BLaER1 (cell line): ENCODE measurements at regions not wholly inside any gene's neighbourhood (a gene's known extent, or its start where the extent isn't known, plus 50 kb on each side); places are given as distances from the start of the nearest gene placed in this dataset.

Experiments used
- H3K27ac ChIP-seq: shearing (Covaris generic); formaldehyde crosslinking; 2 replicates; pipeline ENCODE4 v1.8.1; 2022
- H3K27me3 ChIP-seq: shearing (Covaris generic); formaldehyde crosslinking; 2 replicates; pipeline ENCODE4 v1.8.1; 2022
- H3K36me3 ChIP-seq: shearing (Covaris generic); formaldehyde crosslinking; 2 replicates; pipeline ENCODE4 v1.8.1; 2022
- H3K4me1 ChIP-seq: shearing (Covaris generic); formaldehyde crosslinking; 2 replicates; pipeline ENCODE4 v1.8.1; 2022
- H3K4me2 ChIP-seq: shearing (Covaris generic); formaldehyde crosslinking; 2 replicates; pipeline ENCODE4 v1.8.1; 2022
- H3K4me3 ChIP-seq: shearing (Covaris generic); formaldehyde crosslinking; 2 replicates; pipeline ENCODE4 v1.8.1; 2022
- H3K9ac ChIP-seq: shearing (Covaris generic); formaldehyde crosslinking; 2 replicates; pipeline ENCODE4 v1.8.1; 2022
- H3K9me3 ChIP-seq: shearing (Covaris generic); formaldehyde crosslinking; 2 replicates; pipeline ENCODE4 v1.8.1; 2022
- H4K20me1 ChIP-seq: shearing (Covaris generic); formaldehyde crosslinking; 2 replicates; pipeline ENCODE4 v1.8.1; 2022
- Cebpa-rat ChIP-seq: shearing (Covaris generic); IDR thresholded peaks from 2 replicates; pipeline ENCODE4 v1.8.1; 2022

DNA sequence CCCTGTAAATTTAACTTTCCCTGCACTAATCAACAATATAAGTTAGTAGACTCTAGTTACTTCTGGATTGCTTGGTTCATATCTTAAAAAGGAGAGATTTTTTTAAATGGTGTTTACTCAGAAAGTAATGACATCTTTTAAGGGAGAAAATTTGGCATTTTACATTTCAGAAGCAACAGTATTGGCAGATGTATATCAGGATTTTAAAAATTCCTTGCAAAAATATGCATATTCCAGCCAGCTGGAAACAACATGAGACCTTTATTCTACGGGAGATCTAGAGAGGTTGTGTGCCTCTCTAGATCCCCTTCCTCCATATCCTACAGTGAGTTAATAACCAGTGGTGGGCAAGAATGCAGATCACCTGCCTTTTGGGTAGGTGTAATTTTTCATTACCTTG lies 848.2 kb downstream of the USP25 start:
- no peaks in the 10 kb centered on the region for H3K36me3 ChIP-seq
- H3K27me3 ChIP-seq, result no peaks in the 10 kb centered on the region
- H4K20me1 ChIP-seq, result no peaks in the 10 kb centered on the region
- no peak overlapping the region for H3K4me2 ChIP-seq
- H3K4me1 ChIP-seq, result no peaks in the 10 kb centered on the region
- no peak for TF ChIP-seq Cebpa-rat
- H3K27ac ChIP-seq, result no peak overlapping the region
- H3K4me3 ChIP-seq, result no peak overlapping the region
- no peaks in the 10 kb centered on the region for H3K9me3 ChIP-seq
- no peak overlapping the region for H3K9ac ChIP-seq

DNA sequence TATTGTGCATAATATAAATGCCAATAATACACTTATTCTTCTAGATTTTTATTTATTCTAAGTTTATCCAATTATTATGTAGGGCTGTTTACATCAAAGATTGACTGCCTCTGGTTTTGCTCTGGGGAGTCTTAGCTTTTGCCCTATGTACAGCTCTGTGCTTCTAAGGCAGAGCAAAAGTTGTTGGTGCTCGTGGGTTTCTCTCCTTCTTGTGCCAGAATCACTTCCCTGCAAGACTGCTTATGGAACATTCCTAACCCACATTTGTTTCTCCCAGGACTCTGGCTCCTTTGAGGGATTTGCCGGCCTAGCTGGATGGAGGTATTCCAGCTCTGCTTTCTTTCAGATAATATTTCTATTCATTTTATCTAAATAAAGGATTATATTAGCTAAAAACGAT lies 849.1 kb downstream of the USP25 start:
- H4K20me1 ChIP-seq, result no peaks in the 10 kb centered on the region
- no peak for TF ChIP-seq Cebpa-rat

DNA sequence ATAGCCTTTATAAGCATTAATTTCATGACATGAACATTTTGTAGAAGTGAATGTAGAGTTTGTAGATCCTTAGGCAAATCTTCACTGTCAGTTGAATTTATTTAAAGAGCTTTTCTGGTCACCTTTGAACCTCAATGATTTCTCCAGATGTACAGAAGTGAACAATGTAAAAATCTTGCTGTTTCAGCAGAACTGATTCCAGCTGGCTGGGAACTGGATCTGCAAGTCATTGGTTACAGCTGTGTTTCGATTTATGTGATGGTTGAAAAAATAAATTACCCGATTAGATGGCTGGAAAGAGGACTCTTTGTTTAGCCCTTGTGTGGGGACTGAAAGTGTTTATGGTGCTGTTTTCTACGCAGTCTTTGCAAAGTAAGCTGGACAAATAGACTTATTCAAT lies 849.8 kb downstream of the USP25 start:
- H3K4me3 ChIP-seq, result no peak overlapping the region
- H3K9me3 ChIP-seq, result no peaks in the 10 kb centered on the region
- H3K4me1 ChIP-seq, result no peaks in the 10 kb centered on the region
- no peaks in the 10 kb centered on the region for H3K27me3 ChIP-seq
- H3K27ac ChIP-seq, result no peak overlapping the region
- no peaks in the 10 kb centered on the region for H3K36me3 ChIP-seq
- H3K9ac ChIP-seq, result no peak overlapping the region
- no peaks in the 10 kb centered on the region for H4K20me1 ChIP-seq
- no peak overlapping the region for H3K4me2 ChIP-seq
- TF ChIP-seq Cebpa-rat, result no peak

More for the DNA sequence above, 849.1 kb downstream of the USP25 start:
- Histone ChIP-seq H3K27ac (no peak overlapping the region), H3K9ac (no peak overlapping the region), H3K9me3 (no peaks in the 10 kb centered on the region), H3K4me2 (no peak overlapping the region), H3K36me3 (no peaks in the 10 kb centered on the region), H3K4me1 (no peaks in the 10 kb centered on the region), H3K4me3 (no peak overlapping the region), H3K27me3 (no peaks in the 10 kb centered on the region)

DNA sequence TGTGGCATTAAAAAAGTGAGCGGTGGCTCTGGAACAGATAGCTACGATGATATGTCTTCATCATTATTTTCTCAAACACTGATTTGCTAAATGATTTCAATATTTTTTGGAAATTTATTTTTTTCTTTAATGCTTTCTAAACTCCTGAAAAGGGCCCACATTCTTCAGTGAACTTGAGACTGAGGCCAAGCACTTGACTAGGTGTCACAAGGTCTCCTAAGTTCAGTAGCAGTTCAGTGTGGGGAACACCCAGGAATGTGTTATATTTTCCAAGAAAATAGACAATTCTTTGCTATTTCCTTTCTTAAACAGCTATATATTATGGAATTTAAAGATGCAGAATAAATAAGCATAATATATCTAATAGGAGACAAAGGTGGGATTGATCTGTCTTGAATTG lies 850.9 kb downstream of the USP25 start:
- Histone ChIP-seq H3K27ac (no peak overlapping the region), H3K9me3 (no peaks in the 10 kb centered on the region), H3K4me2 (no peak overlapping the region), H3K27me3 (no peaks in the 10 kb centered on the region), H4K20me1 (no peaks in the 10 kb centered on the region), H3K36me3 (no peaks in the 10 kb centered on the region), H3K4me1 (no peaks in the 10 kb centered on the region), H3K4me3 (no peak overlapping the region), H3K9ac (no peak overlapping the region)
- TF ChIP-seq Cebpa-rat, result no peak

DNA sequence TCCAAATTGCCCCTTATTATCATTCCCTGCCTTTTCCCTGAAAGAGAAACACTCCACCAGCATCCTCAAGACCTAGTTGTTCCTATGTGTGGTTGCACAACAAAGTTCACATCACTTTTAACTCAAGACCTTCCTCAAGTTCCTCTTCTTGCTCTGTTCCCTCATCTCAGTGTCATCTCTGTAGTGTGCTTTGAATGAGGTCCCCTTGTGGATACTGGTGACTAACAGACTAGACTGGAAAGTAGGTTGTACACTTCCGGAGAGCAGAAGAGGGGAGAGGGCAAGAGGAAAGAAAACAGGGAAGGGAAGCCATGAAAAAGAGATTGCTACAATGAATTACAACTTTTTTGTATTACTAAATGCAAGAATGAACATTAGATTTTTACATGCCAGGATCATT lies 853.8 kb downstream of the USP25 start:
- no peak overlapping the region for H3K4me2 ChIP-seq

DNA sequence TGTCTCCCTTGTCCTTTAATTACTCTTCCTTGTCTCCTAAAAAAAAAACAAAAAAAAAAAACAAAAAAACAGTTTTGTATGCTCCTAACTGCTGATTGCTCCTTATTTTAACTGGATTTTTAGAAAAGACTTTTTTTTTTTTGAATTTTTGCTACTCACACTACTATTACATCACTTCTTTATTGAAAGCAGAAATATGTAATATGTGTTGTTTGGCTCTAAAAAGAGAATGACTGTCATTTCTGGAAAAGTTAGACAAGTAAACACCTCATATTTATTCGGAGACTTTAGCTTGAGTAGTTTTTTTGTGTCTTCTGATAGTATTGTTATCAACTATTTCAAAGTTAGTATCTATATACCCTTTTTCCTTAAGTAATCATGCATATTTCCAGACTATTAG lies 855.0 kb downstream of the USP25 start:
- H4K20me1 ChIP-seq, result no peaks in the 10 kb centered on the region
- H3K9me3 ChIP-seq, result no peaks in the 10 kb centered on the region
- no peak overlapping the region for H3K4me2 ChIP-seq
- H3K27ac ChIP-seq, result no peak overlapping the region
- H3K4me3 ChIP-seq, result no peak overlapping the region
- TF ChIP-seq Cebpa-rat, result no peak
- H3K9ac ChIP-seq, result no peak overlapping the region
- no peaks in the 10 kb centered on the region for H3K36me3 ChIP-seq
- no peaks in the 10 kb centered on the region for H3K27me3 ChIP-seq
- H3K4me1 ChIP-seq, result no peaks in the 10 kb centered on the region

More for the DNA sequence above, 853.8 kb downstream of the USP25 start:
- no peaks in the 10 kb centered on the region for H3K27me3 ChIP-seq
- no peaks in the 10 kb centered on the region for H4K20me1 ChIP-seq
- H3K36me3 ChIP-seq, result no peaks in the 10 kb centered on the region
- no peaks in the 10 kb centered on the region for H3K9me3 ChIP-seq
- TF ChIP-seq Cebpa-rat, result no peak
- no peak overlapping the region for H3K27ac ChIP-seq
- no peak overlapping the region for H3K9ac ChIP-seq
- H3K4me1 ChIP-seq, result no peaks in the 10 kb centered on the region
- no peak overlapping the region for H3K4me3 ChIP-seq

DNA sequence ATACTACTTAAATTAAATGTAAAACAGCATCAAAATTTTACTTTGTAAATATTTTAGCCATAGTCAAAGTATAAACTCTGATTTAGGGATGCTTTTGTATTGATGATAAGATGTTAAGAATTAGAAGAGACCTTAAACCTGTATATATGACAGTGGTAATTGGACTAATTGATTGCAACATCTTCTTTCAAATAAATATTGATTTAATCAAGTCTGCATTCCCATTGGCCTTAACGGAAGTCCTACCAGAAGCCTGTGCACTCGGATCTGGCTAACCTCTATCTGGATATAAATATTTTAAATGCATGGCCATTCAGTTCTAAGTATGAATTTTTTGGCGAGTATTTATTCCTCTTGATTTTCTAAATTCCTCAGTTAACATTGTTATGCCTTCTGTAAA lies 856.1 kb downstream of the USP25 start:
- Histone ChIP-seq H3K4me2 (no peak overlapping the region), H3K9ac (no peak overlapping the region), H3K36me3 (no peaks in the 10 kb centered on the region), H3K27me3 (no peaks in the 10 kb centered on the region), H4K20me1 (no peaks in the 10 kb centered on the region), H3K27ac (no peak overlapping the region), H3K4me1 (no peaks in the 10 kb centered on the region), H3K9me3 (no peaks in the 10 kb centered on the region), H3K4me3 (no peak overlapping the region)
- TF ChIP-seq Cebpa-rat, result no peak

DNA sequence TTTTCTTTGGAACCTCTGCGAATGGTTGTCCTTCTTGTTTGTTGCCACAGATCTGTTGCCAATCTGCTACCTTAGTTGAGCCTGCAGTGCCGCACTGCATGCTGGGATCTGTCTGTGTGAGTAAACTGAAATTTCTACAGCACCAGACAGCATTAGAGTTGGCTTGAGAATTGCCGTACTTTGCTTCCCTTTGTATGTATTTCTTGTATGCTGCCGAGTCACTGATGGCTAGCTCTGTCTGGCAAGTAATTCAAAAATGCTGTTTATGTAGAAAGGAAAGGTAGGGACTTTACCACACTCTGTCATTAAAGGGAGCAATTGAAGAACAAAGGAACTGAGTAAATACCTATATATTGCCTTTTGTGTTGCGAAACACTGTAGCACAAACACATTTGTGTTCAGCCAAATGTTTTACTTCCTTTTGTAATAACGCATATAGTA lies 857.4 kb downstream of the USP25 start:
- no peak; the same call in 1 of the 2 replicates for TF ChIP-seq Cebpa-rat
- H3K4me3 ChIP-seq, result no peak overlapping the region
- no peak overlapping the region for H3K4me2 ChIP-seq
- H3K9me3 ChIP-seq, result no peaks in the 10 kb centered on the region
- no peak overlapping the region for H3K27ac ChIP-seq
- no peaks in the 10 kb centered on the region for H3K36me3 ChIP-seq
- no peaks in the 10 kb centered on the region for H3K27me3 ChIP-seq
- H4K20me1 ChIP-seq, result no peaks in the 10 kb centered on the region
- no peak overlapping the region for H3K9ac ChIP-seq
- no peaks in the 10 kb centered on the region for H3K4me1 ChIP-seq

DNA sequence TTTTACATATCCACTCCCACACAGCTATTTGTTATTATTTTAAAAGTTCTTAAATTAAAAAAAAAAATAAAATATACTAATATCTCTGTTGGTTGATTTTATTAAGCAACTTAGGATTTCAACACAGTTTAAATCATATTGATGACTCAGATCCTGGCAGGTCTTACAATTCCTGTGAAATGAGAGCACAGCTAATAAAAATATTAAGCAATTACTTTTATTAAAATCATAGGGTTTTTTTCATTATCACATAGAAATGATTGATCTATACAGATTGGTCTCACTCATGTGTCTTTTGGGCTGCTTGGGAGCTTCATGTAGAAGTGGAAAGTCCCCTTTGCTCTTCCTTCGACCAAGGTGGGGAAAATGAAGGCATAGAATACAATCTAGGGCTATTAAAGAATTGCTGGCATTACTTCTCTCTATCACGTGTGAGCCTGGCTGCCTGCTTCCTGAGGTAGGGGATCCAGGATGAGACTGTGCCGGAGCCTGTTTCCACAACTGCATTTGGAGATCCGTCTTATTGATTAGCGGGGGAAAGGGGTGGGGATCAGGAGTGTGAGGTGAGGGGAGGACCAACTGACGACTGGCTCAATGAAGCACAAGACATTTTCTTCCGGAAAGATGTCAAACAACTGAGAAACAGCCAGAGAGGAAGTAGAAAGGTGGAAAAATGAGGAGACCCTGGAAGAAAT lies 858.0 kb downstream of the USP25 start:
- Histone ChIP-seq H3K27ac (no peak overlapping the region), H3K36me3 (no peaks in the 10 kb centered on the region), H3K4me2 (no peak overlapping the region), H3K27me3 (no peaks in the 10 kb centered on the region), H3K4me3 (no peak overlapping the region), H4K20me1 (no peaks in the 10 kb centered on the region), H3K4me1 (no peaks in the 10 kb centered on the region), H3K9ac (no peak overlapping the region), H3K9me3 (no peaks in the 10 kb centered on the region)
- TF ChIP-seq Cebpa-rat, result no peak

DNA sequence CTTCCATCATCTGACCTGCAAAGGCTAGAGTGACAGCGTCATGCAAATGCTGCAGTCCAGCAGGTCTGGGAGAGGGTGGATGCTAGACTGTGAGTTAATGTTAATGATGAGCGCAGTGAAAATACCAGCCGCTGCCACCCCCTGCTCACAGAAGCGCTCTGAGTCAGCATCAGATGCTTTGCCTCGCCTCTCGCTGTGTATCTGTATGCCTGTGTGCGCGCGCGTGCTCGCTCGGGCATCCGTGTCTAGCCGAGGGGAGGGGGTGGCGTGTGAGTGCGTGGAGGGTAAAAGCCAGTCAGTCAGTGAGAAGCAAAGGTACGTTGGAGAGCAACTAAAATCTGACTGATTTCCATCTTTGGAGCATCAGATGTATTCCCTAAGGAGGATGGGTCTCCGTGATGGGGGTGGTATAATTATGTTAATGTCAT lies 858.7 kb downstream of the USP25 start:
- Histone ChIP-seq H4K20me1 (no peaks in the 10 kb centered on the region), H3K4me2 (no peak overlapping the region), H3K9me3 (no peaks in the 10 kb centered on the region), H3K27me3 (no peaks in the 10 kb centered on the region), H3K4me1 (no peaks in the 10 kb centered on the region), H3K27ac (no peak overlapping the region), H3K4me3 (no peak overlapping the region), H3K36me3 (no peaks in the 10 kb centered on the region), H3K9ac (no peak overlapping the region)
- no peak for TF ChIP-seq Cebpa-rat
